OCI-LY7 (cell line): ENCODE measurements at regions not wholly inside any gene's neighbourhood (a gene's known extent, or its start where the extent isn't known, plus 50 kb on each side); places are given as distances from the start of the nearest gene placed in this dataset.

Experiments used
- BruUV-seq: library from RNA; stranded (reverse); fragments of 400-500 nt; replicated peaks from 2 replicates; lab custom pipeline; 2021; lab: Mats Ljungman, UMichigan
- CTCF ChIA-PET: fragments of 300-600 bp; sonication (Branson Sonifier 250); formaldehyde crosslinking; loops from one replicate; lab custom pipeline; 2022; ENCODE audit warnings: antibody characterized with exemption; ENCODE audit not compliant: unreplicated experiment; lab: Charles Lee
- POLR2A ChIA-PET: fragments of 300-600 bp; sonication (Branson Sonifier 250); formaldehyde crosslinking; loops from one replicate; lab custom pipeline; 2022; ENCODE audit warnings: antibody characterized with exemption; lab: Charles Lee
- DNase-seq: peaks from one replicate; pipeline ENCODE4 v3.0.0-alpha.2; 2015; ENCODE audit warnings: low spot score
- H2AFZ ChIP-seq: fragments of 200-600 bp; sonication (generic), shearing (Covaris generic); 2 replicates; pipeline ENCODE4 v1.6.1; 2014; ENCODE audit warnings: mild to moderate bottlenecking, antibody characterized with exemption, low read length, moderate library complexity
- H3K27ac ChIP-seq: fragments of 200-600 bp; sonication (generic); 2 replicates; pipeline ENCODE4 v1.5.1; 2014; ENCODE audit warnings: mixed run types, low read depth, mild to moderate bottlenecking, moderate library complexity, low read length, inconsistent platforms; ENCODE audit not compliant: poor library complexity, severe bottlenecking
- H3K36me3 ChIP-seq: fragments of 200-600 bp; sonication (generic); 2 replicates; pipeline ENCODE4 v1.6.1; 2014; ENCODE audit warnings: mild to moderate bottlenecking, antibody characterized with exemption, low read length, moderate library complexity, mixed read lengths; ENCODE audit not compliant: insufficient read depth
- H3K4me1 ChIP-seq: fragments of 200-600 bp; sonication (generic); 2 replicates; pipeline ENCODE4 v1.5.1; 2014; ENCODE audit warnings: mild to moderate bottlenecking, low read length; ENCODE audit not compliant: insufficient read depth, poor library complexity, severe bottlenecking
- H3K4me2 ChIP-seq: fragments of 200-600 bp; sonication (generic); 2 replicates; pipeline ENCODE4 v1.6.1; 2014; ENCODE audit warnings: mild to moderate bottlenecking, low read length
- H3K4me3 ChIP-seq: fragments of 200-600 bp; sonication (generic); 2 replicates; pipeline ENCODE4 v1.5.1; 2014; ENCODE audit warnings: mild to moderate bottlenecking, low read depth, low read length; ENCODE audit not compliant: poor library complexity, severe bottlenecking
- H3K79me2 ChIP-seq: fragments of 200-600 bp; sonication (generic); 2 replicates; pipeline ENCODE4 v1.6.1; 2016; ENCODE audit warnings: low read depth, mild to moderate bottlenecking, low read length, moderate library complexity, mixed read lengths; ENCODE audit not compliant: insufficient read depth
- H3K9me2 ChIP-seq: fragments of 200-600 bp; sonication (generic); 2 replicates; pipeline ENCODE4 v1.6.1; 2016; ENCODE audit warnings: mild to moderate bottlenecking, low read length, mixed read lengths; ENCODE audit not compliant: insufficient read depth
- H3K9me3 ChIP-seq: fragments of 200-600 bp; sonication (generic); 2 replicates; pipeline ENCODE4 v1.6.1; 2014; ENCODE audit warnings: mild to moderate bottlenecking, mixed run types, low read length, mixed read lengths
- H4K20me1 ChIP-seq: fragments of 200-600 bp; sonication (generic); 2 replicates; pipeline ENCODE4 v1.6.1; 2014; ENCODE audit warnings: mild to moderate bottlenecking, antibody characterized with exemption, low read length, moderate library complexity, mixed read lengths; ENCODE audit not compliant: insufficient read depth
- CTCF ChIP-seq: fragments of 200-600 bp; sonication (generic); conservative IDR thresholded peaks from 2 replicates; pipeline ENCODE4 v1.5.1; 2014; ENCODE audit warnings: mild to moderate bottlenecking, antibody characterized with exemption, low read length, moderate library complexity, mixed read lengths
- EZH2phosphoT487 ChIP-seq: fragments of 200-600 bp; sonication (generic); IDR thresholded peaks from 2 replicates; pipeline ENCODE4 v1.6.1; 2018; ENCODE audit warnings: low read depth, borderline replicate concordance, mild to moderate bottlenecking, mixed run types, antibody characterized with exemption, low read length, moderate library complexity, mixed read lengths
- intact Hi-C: fragments of 100-400 bp; cut with micrococcal nuclease; formaldehyde crosslinking; loops from one replicate; pipeline ENCODE4 v1.10.0; 2022; ENCODE audit not compliant: unreplicated experiment

DNA sequence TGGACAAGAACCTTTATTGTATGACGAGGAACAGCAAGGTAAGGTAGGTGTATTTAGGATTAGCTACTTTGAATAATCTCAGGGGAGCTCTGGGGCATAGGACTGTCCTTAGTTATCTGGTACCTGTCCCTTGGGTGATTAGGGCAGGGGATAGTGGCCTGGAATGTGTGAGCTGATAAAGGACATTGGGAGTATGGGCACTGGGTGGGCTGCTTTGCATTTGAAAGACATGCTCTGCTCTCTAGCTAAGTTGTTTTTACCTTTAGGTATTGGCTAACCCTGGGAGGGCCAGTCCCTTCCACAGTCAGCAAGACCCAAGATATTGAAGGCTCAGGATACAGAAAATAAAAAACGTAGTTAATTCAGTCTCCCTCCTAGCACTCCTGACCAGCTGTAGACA, 282.8 kb upstream of the C9orf72 start:
- no peak for DNase-seq
- intact Hi-C loops: no loop called here
- Histone ChIP-seq H3K4me3 (no peak overlapping the region), H3K9me2 (no peaks in the 10 kb centered on the region), H3K79me2 (no peaks in the 10 kb centered on the region), H3K4me2 (no peak overlapping the region), H3K9me3 (no peaks in the 10 kb centered on the region), H3K27ac (no peak overlapping the region), H3K4me1 (no peaks in the 10 kb centered on the region), H3K36me3 (no peaks in the 10 kb centered on the region), H2AFZ (no peak overlapping the region), H4K20me1 (no peaks in the 10 kb centered on the region)
- BruUV-seq: no TSS peak
- no peak for TF ChIP-seq EZH2phosphoT487
- TF ChIP-seq CTCF: no peak
- ChIA-PET POLR2A (interaction anchor here (0.5 to 1.2 kb wide), 3 partner anchors 11 to 87 kb away, joined by 3 to 4 read pairs (median 3); no protein-coding TSS in a partner anchor), CTCF (no interaction called here)

- CTCF ChIA-PET: no interaction called here
- Histone ChIP-seq H3K4me2 (no peak overlapping the region), H4K20me1 (no peaks in the 10 kb centered on the region), H3K79me2 (no peaks in the 10 kb centered on the region), H3K4me1 (no peaks in the 10 kb centered on the region), H3K9me3 (no peaks in the 10 kb centered on the region), H3K4me3 (no peak overlapping the region), H2AFZ (no peak overlapping the region), H3K9me2 (no peaks in the 10 kb centered on the region), H3K27ac (no peak overlapping the region), H3K36me3 (no peaks in the 10 kb centered on the region)
- intact Hi-C loops: no loop called here
- POLR2A ChIA-PET: interaction anchor here (0.7 to 1.2 kb wide), 2 partner anchors 12 to 47 kb away, joined by 3 read pairs; no protein-coding TSS in a partner anchor
- no peak for TF ChIP-seq EZH2phosphoT487
- no peak for DNase-seq
- no TSS peak for BruUV-seq
Measured at GRCh38 chr9:27856748-27857147, 283.5 kb upstream of the C9orf72 start.

GRCh38 chr9:27861887-27862286, 288.6 kb upstream of the C9orf72 start:
- Histone ChIP-seq H3K27ac (no peak overlapping the region), H3K4me3 (no peak overlapping the region), H3K9me3 (no peaks in the 10 kb centered on the region), H2AFZ (no peak overlapping the region), H3K4me2 (no peak overlapping the region), H3K79me2 (no peaks in the 10 kb centered on the region), H3K36me3 (no peaks in the 10 kb centered on the region), H3K9me2 (no peaks in the 10 kb centered on the region), H3K4me1 (no peaks in the 10 kb centered on the region), H4K20me1 (no peaks in the 10 kb centered on the region)
- ChIA-PET POLR2A (no interaction called here), CTCF (no interaction called here)
- no peak for DNase-seq
- TF ChIP-seq EZH2phosphoT487: no peak
- no peak for TF ChIP-seq CTCF
- BruUV-seq: no TSS peak
- intact Hi-C loops: no loop called here
